H9 (cell line): ENCODE measurements at regions not wholly inside any gene's neighbourhood (a gene's known extent, or its start where the extent isn't known, plus 50 kb on each side); places are given as distances from the start of the nearest gene placed in this dataset.

Experiments
- DNase-seq: peaks from one replicate; pipeline ENCODE4 v3.0.0-alpha.2; 2017
- H2AFZ ChIP-seq: one replicate; pipeline ENCODE4 v1.6.1; 2013; ENCODE audit warnings: mild to moderate bottlenecking, low read length, control low read depth, moderate library complexity
- H2AK5ac ChIP-seq: 2 replicates; pipeline ENCODE4 v1.6.1; 2013; ENCODE audit warnings: low read length, control low read depth, mixed read lengths; ENCODE audit not compliant: insufficient read length
- H2BK120ac ChIP-seq: one replicate; pipeline ENCODE4 v1.6.1; 2013; ENCODE audit warnings: low read depth, mild to moderate bottlenecking, low read length, control low read depth, inconsistent platforms; ENCODE audit not compliant: poor library complexity, severe bottlenecking
- H2BK12ac ChIP-seq: 2 replicates; pipeline ENCODE4 v1.6.1; 2013; ENCODE audit warnings: low read length, control low read depth, mixed read lengths, low read depth; ENCODE audit not compliant: insufficient read length
- H2BK15ac ChIP-seq: 2 replicates; pipeline ENCODE4 v1.6.1; 2013; ENCODE audit warnings: low read depth, low read length, control low read depth
- H2BK20ac ChIP-seq: one replicate; pipeline ENCODE4 v1.6.1; 2013; ENCODE audit warnings: low read depth, mild to moderate bottlenecking, low read length, control low read depth, inconsistent platforms; ENCODE audit not compliant: poor library complexity, severe bottlenecking
- H2BK5ac ChIP-seq: 2 replicates; pipeline ENCODE4 v1.6.1; 2013; ENCODE audit warnings: low read length, control low read depth, mixed read lengths; ENCODE audit not compliant: insufficient read length
- H3K14ac ChIP-seq: 2 replicates; pipeline ENCODE4 v1.6.1; 2013; ENCODE audit warnings: low read length, control low read depth; ENCODE audit not compliant: insufficient read depth
- H3K18ac ChIP-seq: 2 replicates; pipeline ENCODE4 v1.6.1; 2013; ENCODE audit warnings: low read depth, mild to moderate bottlenecking, mixed read lengths, low read length, control low read depth; ENCODE audit not compliant: insufficient read length
- H3K23ac ChIP-seq: 2 replicates; pipeline ENCODE4 v1.6.1; 2013; ENCODE audit warnings: low read length, control low read depth, mixed read lengths, low read depth; ENCODE audit not compliant: insufficient read length
- H3K23me2 ChIP-seq: 2 replicates; pipeline ENCODE4 v1.6.1; 2013; ENCODE audit warnings: low read depth, mild to moderate bottlenecking, mixed read lengths, low read length, control low read depth; ENCODE audit not compliant: insufficient read length, poor library complexity, severe bottlenecking
- H3K27ac ChIP-seq: 2 replicates; pipeline ENCODE4 v1.5.1; 2013; ENCODE audit warnings: low read length, control low read depth, mixed read lengths, low read depth; ENCODE audit not compliant: insufficient read length
- H3K27me3 ChIP-seq: 2 replicates; pipeline ENCODE4 v1.6.1; 2013; ENCODE audit warnings: low read length, control low read depth, inconsistent platforms; ENCODE audit not compliant: insufficient read depth
- H3K4ac ChIP-seq: 2 replicates; pipeline ENCODE4 v1.6.1; 2013; ENCODE audit warnings: low read depth, mild to moderate bottlenecking, control low read depth, inconsistent platforms, low read length, moderate library complexity
- H3K4me1 ChIP-seq: 2 replicates; pipeline ENCODE4 v1.6.1; 2013; ENCODE audit warnings: low read length, control low read depth, inconsistent platforms; ENCODE audit not compliant: insufficient read depth
- H3K4me2 ChIP-seq: 2 replicates; pipeline ENCODE4 v1.6.1; 2013; ENCODE audit warnings: low read length, control low read depth, mixed read lengths; ENCODE audit not compliant: insufficient read length, insufficient read depth
- H3K56ac ChIP-seq: 2 replicates; pipeline ENCODE4 v1.6.1; 2013; ENCODE audit warnings: low read depth, mild to moderate bottlenecking, mixed read lengths, low read length, control low read depth; ENCODE audit not compliant: insufficient read length
- H3K79me1 ChIP-seq: 2 replicates; pipeline ENCODE4 v1.6.1; 2013; ENCODE audit warnings: low read depth, mild to moderate bottlenecking, moderate library complexity, low read length, control low read depth, inconsistent platforms; ENCODE audit not compliant: insufficient read depth, poor library complexity, severe bottlenecking
- H3K79me2 ChIP-seq: 2 replicates; pipeline ENCODE4 v1.6.1; 2013; ENCODE audit warnings: low read length, control low read depth, inconsistent platforms; ENCODE audit not compliant: insufficient read depth
- H3K9ac ChIP-seq: 2 replicates; pipeline ENCODE4 v1.6.1; 2013; ENCODE audit warnings: low read length, control low read depth, mixed read lengths; ENCODE audit not compliant: insufficient read length; ENCODE audit errors: extremely low read depth
- H3K9me3 ChIP-seq: one replicate; pipeline ENCODE4 v1.6.1; 2013; ENCODE audit warnings: low read depth, low read length, inconsistent platforms; ENCODE audit not compliant: control insufficient read depth
- H3T11ph ChIP-seq: one replicate; pipeline ENCODE4 v1.6.1; 2013; ENCODE audit warnings: mild to moderate bottlenecking, low read length, control low read depth, inconsistent platforms
- H4K20me1 ChIP-seq: one replicate; pipeline ENCODE4 v1.6.1; 2013; ENCODE audit not compliant: control insufficient read depth, insufficient read length, insufficient read depth
- H4K5ac ChIP-seq: 2 replicates; pipeline ENCODE4 v1.6.1; 2013; ENCODE audit warnings: low read depth, mild to moderate bottlenecking, mixed read lengths, low read length, control low read depth; ENCODE audit not compliant: insufficient read length
- H4K8ac ChIP-seq: replicated peaks from 2 replicates; pipeline ENCODE4 v1.6.1; 2013; ENCODE audit warnings: low read length, control low read depth, mixed read lengths, low read depth; ENCODE audit not compliant: insufficient read length
- H4K91ac ChIP-seq: 2 replicates; pipeline ENCODE4 v1.6.1; 2013; ENCODE audit warnings: low read depth, mild to moderate bottlenecking, moderate library complexity, mixed read lengths, low read length, control low read depth; ENCODE audit not compliant: insufficient read length
- H3K27ac Mint-ChIP-seq, 3 experiments: 2 replicates in 2 of 3; 3 replicates in 1 of 3; pipeline ENCODE4 v1.8.0; 2020 to 2021; ENCODE audit warnings: mixed read lengths in 3 of 3, mild to moderate bottlenecking in 1 of 3, moderate library complexity in 1 of 3
- H3K27me3 Mint-ChIP-seq: 2 replicates; pipeline ENCODE4 v1.8.0; 2021; ENCODE audit warnings: low read depth, mild to moderate bottlenecking, moderate library complexity, mixed read lengths
- H3K36me3 Mint-ChIP-seq, 3 experiments: 2 replicates in 2 of 3; 3 replicates in 1 of 3; pipeline ENCODE4 v1.8.0; 2020 to 2021; ENCODE audit warnings: low read depth in 3 of 3, mixed read lengths in 3 of 3; ENCODE audit not compliant: insufficient read depth in 1 of 3
- H3K4me1 Mint-ChIP-seq, 2 experiments: 2 replicates each; pipeline ENCODE4 v1.8.0; 2020; ENCODE audit warnings: mixed read lengths in 2 of 2
- H3K4me3 Mint-ChIP-seq, 2 experiments: 2 replicates in 1 of 2; 3 replicates in 1 of 2; pipeline ENCODE4 v1.8.0; 2020 to 2021; ENCODE audit warnings: mild to moderate bottlenecking in 2 of 2, mixed read lengths in 2 of 2, moderate library complexity in 1 of 2
- H3K9me3 Mint-ChIP-seq, 2 experiments: 2 replicates in 1 of 2; 3 replicates in 1 of 2; pipeline ENCODE4 v1.8.0; 2020; ENCODE audit warnings: mild to moderate bottlenecking in 2 of 2, mixed read lengths in 2 of 2, moderate library complexity in 1 of 2
- TF ChIP-seq, protein P1 (sequence below): fragments of 200-600 bp; sonication (generic); conservative IDR thresholded peaks from 3 replicates; pipeline ENCODE4 v1.8.0; 2021; ENCODE audit warnings: antibody characterized with exemption, mild to moderate bottlenecking

GRCh38 chr20:6924681-6925080 is 157.2 kb downstream of the BMP2 start:
- Histone ChIP-seq H3K4ac (no peak overlapping the region), H4K5ac (no peak overlapping the region), H3K27ac (no peak overlapping the region), H3T11ph (no peak overlapping the region), H3K18ac (no peak overlapping the region), H3K9me3 (no peaks in the 10 kb centered on the region), H3K56ac (no peak overlapping the region), H3K27me3 (no peaks in the 10 kb centered on the region), H2BK120ac (no peak overlapping the region), H2AFZ (no peak overlapping the region), H3K4me2 (no peak overlapping the region), H4K91ac (no peak overlapping the region), H3K79me1 (no peaks in the 10 kb centered on the region), H3K4me1 (no peaks in the 10 kb centered on the region), H3K23me2 (no peaks in the 10 kb centered on the region), H2BK5ac (no peak overlapping the region), H2BK12ac (no peak overlapping the region), H2BK20ac (no peak overlapping the region), H4K20me1 (no peaks in the 10 kb centered on the region), H3K9ac (no peak overlapping the region), H2AK5ac (no peak overlapping the region), H3K79me2 (no peaks in the 10 kb centered on the region), H3K14ac (no peak overlapping the region), H3K23ac (no peak overlapping the region), H2BK15ac (no peak overlapping the region), H4K8ac (no peak overlapping the region)
- TF ChIP-seq, protein P1, sequence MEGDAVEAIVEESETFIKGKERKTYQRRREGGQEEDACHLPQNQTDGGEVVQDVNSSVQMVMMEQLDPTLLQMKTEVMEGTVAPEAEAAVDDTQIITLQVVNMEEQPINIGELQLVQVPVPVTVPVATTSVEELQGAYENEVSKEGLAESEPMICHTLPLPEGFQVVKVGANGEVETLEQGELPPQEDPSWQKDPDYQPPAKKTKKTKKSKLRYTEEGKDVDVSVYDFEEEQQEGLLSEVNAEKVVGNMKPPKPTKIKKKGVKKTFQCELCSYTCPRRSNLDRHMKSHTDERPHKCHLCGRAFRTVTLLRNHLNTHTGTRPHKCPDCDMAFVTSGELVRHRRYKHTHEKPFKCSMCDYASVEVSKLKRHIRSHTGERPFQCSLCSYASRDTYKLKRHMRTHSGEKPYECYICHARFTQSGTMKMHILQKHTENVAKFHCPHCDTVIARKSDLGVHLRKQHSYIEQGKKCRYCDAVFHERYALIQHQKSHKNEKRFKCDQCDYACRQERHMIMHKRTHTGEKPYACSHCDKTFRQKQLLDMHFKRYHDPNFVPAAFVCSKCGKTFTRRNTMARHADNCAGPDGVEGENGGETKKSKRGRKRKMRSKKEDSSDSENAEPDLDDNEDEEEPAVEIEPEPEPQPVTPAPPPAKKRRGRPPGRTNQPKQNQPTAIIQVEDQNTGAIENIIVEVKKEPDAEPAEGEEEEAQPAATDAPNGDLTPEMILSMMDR = no peak
- H3K9me3 Mint-ChIP-seq = peaks cover 2 to 6% of the 10 kb centered on the region in 2 experiments; a peak in 3 of 5 replicates
- H3K27me3 Mint-ChIP-seq = no peaks in the 10 kb centered on the region; the same call in 1 of the 2 replicates
- H3K4me3 Mint-ChIP-seq = no peak overlapping the region
- H3K4me1 Mint-ChIP-seq = no peaks in the 10 kb centered on the region
- DNase-seq = no peak
- H3K36me3 Mint-ChIP-seq = peaks cover 0 to 8% (median 0%) of the 10 kb centered on the region in 3 experiments; a peak in 3 of 7 replicates
- no peak overlapping the region for H3K27ac Mint-ChIP-seq
